H1 (cell line): ENCODE measurements at regions not wholly inside any gene's neighbourhood (a gene's known extent, or its start where the extent isn't known, plus 50 kb on each side); places are given as distances from the start of the nearest gene placed in this dataset.

Source experiments
- CTCF ChIA-PET: fragments of 300-600 bp; sonication (Branson Sonifier 250); formaldehyde crosslinking; loops from one replicate; lab custom pipeline; 2021; ENCODE audit not compliant: partially characterized antibody; lab: Charles Lee
- POLR2A ChIA-PET: fragments of 300-600 bp; sonication (Branson Sonifier 250); formaldehyde crosslinking; loops from one replicate; lab custom pipeline; 2021; ENCODE audit warnings: inconsistent platforms; ENCODE audit not compliant: partially characterized antibody; lab: Charles Lee
- DNase-seq, 2 experiments: peaks; one replicate each; pipeline versions ENCODE4 v3.0.0 to v3.0.0-alpha.2; 2010 to 2022; ENCODE audit warnings: low spot score in 2 of 2, low read depth in 1 of 2, mixed read lengths in 1 of 2
- FAIRE-seq: peaks from 2 replicates; lab custom pipeline; 2011; peaks lifted over from hg19 to GRCh38; lab: Jason Lieb, UNC
- H2AFZ ChIP-seq: 2 replicates; pipeline ENCODE4 v1.8.1; 2012; ENCODE audit warnings: low read length, inconsistent platforms
- H2AK5ac ChIP-seq: 2 replicates; pipeline ENCODE4 v1.6.1; 2013; ENCODE audit warnings: low read depth, low read length
- H2BK120ac ChIP-seq: replicated peaks from 2 replicates; pipeline ENCODE3; 2013; ENCODE audit warnings: low read depth, low read length, inconsistent platforms
- H2BK12ac ChIP-seq: 2 replicates; pipeline ENCODE4 v1.6.1; 2013; ENCODE audit warnings: low read depth, low read length
- H2BK15ac ChIP-seq: 2 replicates; pipeline ENCODE4 v1.6.1; 2013; ENCODE audit warnings: low read length
- H2BK20ac ChIP-seq: 2 replicates; pipeline ENCODE4 v1.6.1; 2013; ENCODE audit warnings: low read length
- H2BK5ac ChIP-seq: 2 replicates; pipeline ENCODE4 v1.6.1; 2013; ENCODE audit warnings: low read depth, low read length
- H3K14ac ChIP-seq: 2 replicates; pipeline ENCODE4 v1.6.1; 2013; ENCODE audit warnings: inconsistent platforms; ENCODE audit not compliant: insufficient read length
- H3K18ac ChIP-seq: 2 replicates; pipeline ENCODE4 v1.6.1; 2013; ENCODE audit warnings: low read length; ENCODE audit errors: extremely low read depth
- H3K23ac ChIP-seq: 2 replicates; pipeline ENCODE4 v1.6.1; 2013; ENCODE audit warnings: inconsistent platforms; ENCODE audit not compliant: insufficient read length
- H3K23me2 ChIP-seq: 2 replicates; pipeline ENCODE4 v1.6.1; 2013; ENCODE audit warnings: low read depth, low read length
- H3K27ac ChIP-seq: 2 replicates; pipeline ENCODE4 v1.6.1; 2011; ENCODE audit warnings: low read depth, low read length, inconsistent platforms
- H3K27me3 ChIP-seq, 4 experiments: replicated peaks in 1 of 4; 1 replicate in 1 of 4; 2 replicates in 3 of 4; pipeline versions ENCODE4 v1.6.1 to v1.8.1; 2011 to 2013; ENCODE audit warnings: low read length in 3 of 4, mild to moderate bottlenecking in 3 of 4, inconsistent platforms in 2 of 4, mixed read lengths in 2 of 4, moderate library complexity in 1 of 4; ENCODE audit not compliant: control insufficient read depth in 3 of 4, insufficient read depth in 3 of 4; ENCODE audit errors: extremely low read depth in 1 of 4
- H3K36me3 ChIP-seq, 4 experiments: 2 replicates each; pipeline versions ENCODE4 v1.6.1 to v1.8.1; 2011 to 2013; ENCODE audit warnings: mild to moderate bottlenecking in 4 of 4, low read length in 3 of 4, moderate library complexity in 2 of 4, control low read depth in 1 of 4, inconsistent platforms in 1 of 4; ENCODE audit not compliant: insufficient read depth in 4 of 4, control insufficient read depth in 2 of 4
- H3K4ac ChIP-seq: replicated peaks from 2 replicates; pipeline ENCODE3; 2013; ENCODE audit warnings: low read length, low read depth, mixed read lengths, inconsistent platforms; ENCODE audit not compliant: insufficient read length
- H3K4me1 ChIP-seq, 4 experiments: replicated peaks in 1 of 4; 1 replicate in 1 of 4; 2 replicates in 3 of 4; pipeline versions ENCODE4 v1.6.1 to v1.8.1; 2011 to 2013; ENCODE audit warnings: low read length in 3 of 4, inconsistent platforms in 2 of 4, mixed read lengths in 1 of 4; ENCODE audit not compliant: insufficient read depth in 4 of 4, control insufficient read depth in 3 of 4
- H3K4me2 ChIP-seq, 2 experiments: 2 replicates each; pipeline versions ENCODE4 v1.6.1 to v1.8.1; 2011 to 2013; ENCODE audit warnings: low read depth in 2 of 2, low read length in 2 of 2, control low read depth in 1 of 2, inconsistent platforms in 1 of 2, mild to moderate bottlenecking in 1 of 2; ENCODE audit not compliant: insufficient read depth in 1 of 2
- H3K4me3 ChIP-seq, 4 experiments: fragments of 200-600, 300-600 bp in 1 of 4; sonication (generic), shearing (Covaris generic), sonication (Bioruptor Twin) in 1 of 4; 2 replicates each; pipeline versions ENCODE4 v1.5.1 to v1.8.1; 2011 to 2016; ENCODE audit warnings: low read length in 4 of 4, low read depth in 3 of 4, control low read depth in 2 of 4, inconsistent platforms in 2 of 4, mild to moderate bottlenecking in 2 of 4, mixed read lengths in 1 of 4, moderate library complexity in 1 of 4; ENCODE audit not compliant: insufficient read depth in 2 of 4; ENCODE audit errors: extremely low read depth in 1 of 4
- H3K56ac ChIP-seq: replicated peaks from 2 replicates; pipeline ENCODE3; 2013; ENCODE audit warnings: low read depth, mild to moderate bottlenecking, mixed read lengths, low read length, inconsistent platforms; ENCODE audit not compliant: insufficient read length
- H3K79me1 ChIP-seq: 2 replicates; pipeline ENCODE4 v1.6.1; 2013; ENCODE audit warnings: low read depth, low read length, control low read depth
- H3K79me2 ChIP-seq, 2 experiments: 2 replicates each; pipeline versions ENCODE4 v1.6.1 to v1.8.1; 2012 to 2013; ENCODE audit warnings: low read length in 2 of 2, mild to moderate bottlenecking in 2 of 2, inconsistent platforms in 1 of 2; ENCODE audit not compliant: insufficient read depth in 2 of 2, control insufficient read depth in 1 of 2
- H3K9ac ChIP-seq, 4 experiments: replicated peaks in 1 of 4; 1 replicate in 1 of 4; 2 replicates in 3 of 4; pipeline versions ENCODE4 v1.6.1 to v1.8.1; 2011 to 2013; ENCODE audit warnings: low read depth in 3 of 4, low read length in 3 of 4, control low read depth in 2 of 4, mild to moderate bottlenecking in 2 of 4, moderate library complexity in 2 of 4, inconsistent platforms in 1 of 4; ENCODE audit errors: extremely low read depth in 1 of 4
- H3K9me3 ChIP-seq, 2 experiments: 2 replicates each; pipeline versions ENCODE4 v1.6.1 to v1.8.1; 2012 to 2013; ENCODE audit warnings: mild to moderate bottlenecking in 2 of 2, moderate library complexity in 2 of 2, control low read depth in 1 of 2, inconsistent platforms in 1 of 2, low read depth in 1 of 2, low read length in 1 of 2, mixed read lengths in 1 of 2; ENCODE audit not compliant: insufficient read depth in 2 of 2
- H4K20me1 ChIP-seq, 2 experiments: replicated peaks in 1 of 2; 2 replicates each; pipeline versions ENCODE3 to v1.8.1; 2011 to 2013; ENCODE audit warnings: inconsistent platforms in 2 of 2, low read length in 2 of 2, mild to moderate bottlenecking in 1 of 2; ENCODE audit not compliant: insufficient read depth in 2 of 2, control insufficient read depth in 1 of 2
- H4K5ac ChIP-seq: 2 replicates; pipeline ENCODE4 v1.6.1; 2013; ENCODE audit warnings: low read length, low read depth, mixed read lengths, inconsistent platforms; ENCODE audit not compliant: insufficient read length
- H4K8ac ChIP-seq: 2 replicates; pipeline ENCODE4 v1.8.0; 2013; ENCODE audit warnings: mild to moderate bottlenecking, moderate library complexity, low read length, inconsistent platforms; ENCODE audit not compliant: insufficient read depth; ENCODE audit errors: extremely low read depth
- H4K91ac ChIP-seq: replicated peaks from 2 replicates; pipeline ENCODE3; 2013; ENCODE audit warnings: low read length, mixed read lengths, inconsistent platforms; ENCODE audit not compliant: insufficient read length
- CEBPB ChIP-seq: IDR thresholded peaks from 2 replicates; pipeline ENCODE4 v1.6.1; 2012; ENCODE audit warnings: low read depth, low read length
- CTBP2 ChIP-seq: IDR thresholded peaks from 2 replicates; pipeline ENCODE4 v1.7.0; 2011; ENCODE audit warnings: borderline replicate concordance, mild to moderate bottlenecking, moderate library complexity, mixed read lengths, low read length; ENCODE audit not compliant: insufficient read depth, insufficient read length
- GTF2F1 ChIP-seq: IDR thresholded peaks from 2 replicates; pipeline ENCODE4 v1.6.1; 2012; ENCODE audit warnings: low read depth, low read length, improper control_type of control experiment, borderline replicate concordance
- HDAC2 ChIP-seq, 2 experiments: fragments of 300-600 bp in 1 of 2; sonication (generic) in 1 of 2; IDR thresholded peaks; 2 replicates each; pipeline ENCODE4 v1.6.1; 2011 to 2012; ENCODE audit warnings: low read depth in 2 of 2, low read length in 2 of 2, mild to moderate bottlenecking in 2 of 2, moderate library complexity in 2 of 2, borderline replicate concordance in 1 of 2, inconsistent platforms in 1 of 2
- JUND ChIP-seq: IDR thresholded peaks from 2 replicates; pipeline ENCODE4 v1.6.1; 2011; ENCODE audit warnings: mild to moderate bottlenecking, improper control_type of control experiment, low read length
- KDM4A ChIP-seq: IDR thresholded peaks from one replicate; pipeline ENCODE4 v1.7.1; 2012; ENCODE audit warnings: low read depth, mild to moderate bottlenecking, moderate library complexity, low read length, inconsistent platforms; ENCODE audit not compliant: severe bottlenecking
- NANOG ChIP-seq: IDR thresholded peaks from 2 replicates; pipeline ENCODE4 v1.6.1; 2011; ENCODE audit warnings: low read length, low read depth, mild to moderate bottlenecking, inconsistent platforms; ENCODE audit not compliant: insufficient read depth, poor library complexity, severe bottlenecking
- PHF8 ChIP-seq: fragments of 200-600 bp; sonication (generic); conservative IDR thresholded peaks from 2 replicates; pipeline ENCODE4 v1.7.1; 2012; ENCODE audit warnings: low read depth, mild to moderate bottlenecking, inconsistent platforms, low read length, moderate library complexity
- SIN3A ChIP-seq, 2 experiments: IDR thresholded peaks in 1 of 2; conservative IDR thresholded peaks in 1 of 2; 2 replicates each; pipeline ENCODE4 v1.6.1; 2011 to 2012; ENCODE audit warnings: low read length in 2 of 2, improper control_type of control experiment in 1 of 2, low read depth in 1 of 2, mild to moderate bottlenecking in 1 of 2
- SRF ChIP-seq: IDR thresholded peaks from 2 replicates; pipeline ENCODE4 v1.6.1; 2011; ENCODE audit warnings: mild to moderate bottlenecking, low read depth, low read length, moderate library complexity
- SUZ12 ChIP-seq: fragments of 200-600 bp; sonication (generic); IDR thresholded peaks from 2 replicates; pipeline ENCODE4 v1.6.1; 2012; ENCODE audit warnings: mild to moderate bottlenecking, inconsistent platforms, low read length, moderate library complexity, mixed read lengths
- USF2 ChIP-seq: IDR thresholded peaks from 2 replicates; pipeline ENCODE4 v1.6.1; 2011; ENCODE audit warnings: low read length, improper control_type of control experiment
- WGBS, 2 experiments: shearing (Covaris generic) in 1 of 2; methylation state at CpG; one replicate each; pipeline versions ENCODE4 v1.1.6 to v1.1.7; 2013 to 2015; ENCODE audit warnings: low lambda C conversion rate in 2 of 2, mixed read lengths in 2 of 2, inconsistent platforms in 1 of 2, low coverage in 1 of 2, missing lambda C conversion rate in 1 of 2; ENCODE audit not compliant: insufficient replicate concordance in 2 of 2, insufficient coverage in 1 of 2, insufficient read length in 1 of 2; ENCODE audit errors: extremely low coverage in 1 of 2, missing lambda C conversion rate in 1 of 2; 5-methylcytosine and 5-hydroxymethylcytosine counted together

GRCh38 chr16:6993544-6993943 lies 339.1 kb upstream of the RBFOX1 start:
- no peaks in the 10 kb centered on the region for H3K36me3 ChIP-seq
- no peak overlapping the region for H2AFZ ChIP-seq
- H2BK12ac ChIP-seq: no peak overlapping the region
- H3K56ac ChIP-seq: no peak overlapping the region
- FAIRE-seq: no peak
- no peak overlapping the region for H2BK120ac ChIP-seq
- H3K4ac ChIP-seq: no peak overlapping the region
- no peaks in the 10 kb centered on the region for H4K20me1 ChIP-seq
- no peak overlapping the region for H3K4me3 ChIP-seq
- DNase-seq: no peak
- H3K4me1 ChIP-seq: peaks cover 0 to 2% (median 0%) of the 10 kb centered on the region in 4 experiments; a peak in 1 of 7 replicates
- no peak overlapping the region for H3K18ac ChIP-seq
- no peak overlapping the region for H4K8ac ChIP-seq
- H3K23ac ChIP-seq: no peak overlapping the region
- CTCF ChIA-PET: interaction anchor here (1.6 to 1.7 kb wide), 2 partner anchors 32 to 311 kb away, joined by 4 to 5 read pairs; no protein-coding TSS in a partner anchor
- H3K27me3 ChIP-seq: no peaks in the 10 kb centered on the region
- 89% methylated on average over 4 of the region's 4 CpGs; no CpG with 5 or more reads in 1 of the 2 experiments for WGBS, 2 experiments
- no peak overlapping the region for H3K14ac ChIP-seq
- no peak overlapping the region for H3K4me2 ChIP-seq
- H4K5ac ChIP-seq: no peak overlapping the region
- H2BK20ac ChIP-seq: no peak overlapping the region
- no peaks in the 10 kb centered on the region for H3K9me3 ChIP-seq
- H3K27ac ChIP-seq: no peak overlapping the region
- no peaks in the 10 kb centered on the region for H3K79me1 ChIP-seq
- no peak overlapping the region for H2AK5ac ChIP-seq
- H2BK15ac ChIP-seq: no peak overlapping the region
- H4K91ac ChIP-seq: no peak overlapping the region
- H3K9ac ChIP-seq: no peak overlapping the region
- POLR2A ChIA-PET: no interaction called here
- H3K79me2 ChIP-seq: no peaks in the 10 kb centered on the region
- no peaks in the 10 kb centered on the region for H3K23me2 ChIP-seq
- no peak overlapping the region for H2BK5ac ChIP-seq
- TF ChIP-seq JUND (no peak), GTF2F1 (no peak), CEBPB (no peak), NANOG (no peak), PHF8 (no peak), SRF (no peak), SUZ12 (no peak), USF2 (no peak), HDAC2 (IDR thresholded peaks at IDR 0.05; ENCODE audit: borderline replicate concordance in 1 of 2, low read depth in 2 of 2, low read length in 2 of 2) (no peak), SIN3A (conservative IDR thresholded peaks at IDR 0.05 in 1 of 2, IDR thresholded peaks at IDR 0.05 in 1 of 2; ENCODE audit: low read depth in 1 of 2, low read length in 2 of 2) (no peak), CTBP2 (no peak), KDM4A (no peak)
